Omental fat pad (tissue), 3 donors: ENCODE measurements at regions not wholly inside any gene's neighbourhood (a gene's known extent, or its start where the extent isn't known, plus 50 kb on each side); places are given as distances from the start of the nearest gene placed in this dataset.
"Not testable (repeated sequence)": the region's sequence is repeated elsewhere in the genome, so short reads cannot be mapped to it uniquely, and the experiment has no call there.

Source experiments
- ATAC-seq: fragments of 150-250 bp; one replicate; pipeline ENCODE4 v1.9.1; 2016; ENCODE audit warnings: mild to moderate bottlenecking, moderate library complexity; ENCODE audit not compliant: low FRiP score
- DNase-seq: peaks from one replicate; pipeline ENCODE4 v3.0.0-alpha.2; 2019; ENCODE audit warnings: low spot score
- TF ChIP-seq, protein P1 (sequence below), 3 donors: fragments of 450-650 bp; IDR thresholded peaks; one replicate each; pipeline ENCODE4 v1.5.1; 2016 to 2017; ENCODE audit warnings: antibody characterized with exemption in 3 of 3, mild to moderate bottlenecking in 3 of 3, moderate library complexity in 2 of 3

GRCh38 chr11:81574301-81574700 is 1159.4 kb downstream of the FAM181B start:
- TF ChIP-seq, protein P1, sequence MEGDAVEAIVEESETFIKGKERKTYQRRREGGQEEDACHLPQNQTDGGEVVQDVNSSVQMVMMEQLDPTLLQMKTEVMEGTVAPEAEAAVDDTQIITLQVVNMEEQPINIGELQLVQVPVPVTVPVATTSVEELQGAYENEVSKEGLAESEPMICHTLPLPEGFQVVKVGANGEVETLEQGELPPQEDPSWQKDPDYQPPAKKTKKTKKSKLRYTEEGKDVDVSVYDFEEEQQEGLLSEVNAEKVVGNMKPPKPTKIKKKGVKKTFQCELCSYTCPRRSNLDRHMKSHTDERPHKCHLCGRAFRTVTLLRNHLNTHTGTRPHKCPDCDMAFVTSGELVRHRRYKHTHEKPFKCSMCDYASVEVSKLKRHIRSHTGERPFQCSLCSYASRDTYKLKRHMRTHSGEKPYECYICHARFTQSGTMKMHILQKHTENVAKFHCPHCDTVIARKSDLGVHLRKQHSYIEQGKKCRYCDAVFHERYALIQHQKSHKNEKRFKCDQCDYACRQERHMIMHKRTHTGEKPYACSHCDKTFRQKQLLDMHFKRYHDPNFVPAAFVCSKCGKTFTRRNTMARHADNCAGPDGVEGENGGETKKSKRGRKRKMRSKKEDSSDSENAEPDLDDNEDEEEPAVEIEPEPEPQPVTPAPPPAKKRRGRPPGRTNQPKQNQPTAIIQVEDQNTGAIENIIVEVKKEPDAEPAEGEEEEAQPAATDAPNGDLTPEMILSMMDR (IDR thresholded peaks at IDR 0.05), result no peak
- ATAC-seq, result no peak

DNA sequence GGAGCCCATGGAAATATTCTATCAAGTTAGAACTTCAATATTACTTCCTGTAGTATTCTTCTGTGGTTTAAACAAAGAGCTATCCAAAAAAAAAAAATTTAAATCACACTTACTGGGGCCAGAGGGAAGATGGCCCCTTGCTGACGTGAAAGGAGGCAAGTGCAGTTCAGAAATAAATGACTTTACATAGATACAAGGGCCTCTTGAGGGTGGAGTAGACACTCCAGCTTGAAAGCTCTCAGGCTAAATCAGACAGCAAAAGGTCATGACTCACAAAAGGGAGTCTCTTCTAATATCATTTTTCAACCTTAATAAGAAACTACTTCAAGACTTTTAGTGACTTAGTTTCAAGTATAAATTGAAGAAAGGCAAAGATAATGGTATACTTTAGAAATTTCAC is 1160.3 kb downstream of the FAM181B start:
- TF ChIP-seq, protein P1 (IDR thresholded peaks at IDR 0.05), result no peak
- no peak for DNase-seq
- no peak for ATAC-seq

More at GRCh38 chr11:81574301-81574700, 1159.4 kb downstream of the FAM181B start:
- DNase-seq, result no peak

- DNase-seq, result no peak
- no peak for ATAC-seq
- TF ChIP-seq, protein P1 (IDR thresholded peaks at IDR 0.05), result no peak
These were observed 1163.0 kb downstream of the FAM181B start for GRCh38 chr11:81570669-81571068.

- DNase-seq (no peak), ATAC-seq (no peak)
- TF ChIP-seq, protein P1 (IDR thresholded peaks at IDR 0.05), result no peak
These were observed 1163.7 kb downstream of the FAM181B start for GRCh38 chr11:81569999-81570398.

GRCh38 chr11:81568918-81569317 is 1164.7 kb downstream of the FAM181B start:
- DNase-seq, result no peak
- no peak for ATAC-seq
- TF ChIP-seq, protein P1 (IDR thresholded peaks at IDR 0.05), result no peak

- no peak for DNase-seq
- TF ChIP-seq, protein P1 (IDR thresholded peaks at IDR 0.05), result no peak
- no peak for ATAC-seq
These were observed 1185.5 kb downstream of the FAM181B start for GRCh38 chr11:81548123-81548522.

DNA sequence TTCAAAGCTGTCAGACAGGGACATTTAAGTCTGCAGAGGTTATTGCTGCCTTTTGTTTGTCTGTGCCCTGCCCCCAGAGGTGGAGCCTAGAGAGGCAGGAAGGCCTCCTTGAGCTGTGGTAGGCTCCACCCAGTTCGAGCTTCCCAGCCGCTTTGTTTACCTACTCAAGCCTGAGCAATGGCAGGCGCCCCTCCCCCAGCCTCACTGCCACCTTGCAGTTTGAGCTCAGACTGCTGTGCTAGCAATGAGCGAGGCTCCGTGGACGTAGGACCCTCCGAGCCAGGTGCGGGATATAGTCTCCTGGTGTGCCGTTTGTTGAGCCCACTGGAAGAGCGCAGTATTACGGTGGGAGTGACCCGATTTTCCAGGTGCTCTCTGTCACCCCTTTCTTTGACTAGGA is 1193.9 kb downstream of the FAM181B start:
- DNase-seq, ATAC-seq: not testable (repeated sequence)

- TF ChIP-seq, protein P1 (IDR thresholded peaks at IDR 0.05), result no peak
- DNase-seq (no peak), ATAC-seq (no peak)
These were observed 1218.1 kb downstream of the FAM181B start for GRCh38 chr11:81515566-81515965.
